B cell (primary cell): ENCODE measurements at regions not wholly inside any gene's neighbourhood (a gene's known extent, or its start where the extent isn't known, plus 50 kb on each side); places are given as distances from the start of the nearest gene placed in this dataset.

Experiments used
- ATAC-seq: fragments of 200-7000 bp; cut with Tn5 transposase; one replicate; pipeline ENCODE4 v1.10.0; 2021; ENCODE audit warnings: low read depth, mild to moderate bottlenecking, moderate number of reproducible peaks, moderate library complexity
- CTCF ChIA-PET: fragments of 350-600 bp; sonication (Branson Sonifier 250); formaldehyde crosslinking; loops from one replicate; lab custom pipeline; 2021; ENCODE audit warnings: antibody characterized with exemption, inconsistent platforms; lab: Charles Lee
- POLR2A ChIA-PET: fragments of 350-600 bp; sonication (Branson Sonifier 250); formaldehyde crosslinking; loops from one replicate; lab custom pipeline; 2021; ENCODE audit warnings: antibody characterized with exemption; lab: Charles Lee
- DNase-seq: peaks from one replicate; pipeline ENCODE4 v3.0.0; 2013
- H2AFZ ChIP-seq: 2 replicates; pipeline ENCODE4 v1.6.1; 2012; ENCODE audit warnings: mild to moderate bottlenecking, low read depth, low read length; ENCODE audit not compliant: insufficient read depth, poor library complexity, severe bottlenecking
- H3K27ac ChIP-seq, 2 donors: 1 replicate in 1 of 2; 2 replicates in 1 of 2; pipeline ENCODE4 v1.5.1; 2012 to 2013; ENCODE audit warnings: low read length in 2 of 2, mild to moderate bottlenecking in 2 of 2, moderate library complexity in 1 of 2
- H3K27me3 ChIP-seq, 4 experiments: fragments of 200-600 bp in 1 of 4; sonication (generic) in 1 of 4; replicated peaks in 1 of 4; 1 replicate in 2 of 4; 2 replicates in 2 of 4; pipeline versions ENCODE4 v1.6.1 to v1.7.0; 2013 to 2016; ENCODE audit warnings: low read length in 3 of 4, mild to moderate bottlenecking in 2 of 4, mixed read lengths in 1 of 4, moderate library complexity in 1 of 4; ENCODE audit not compliant: insufficient read depth in 4 of 4, control insufficient read depth in 3 of 4; ENCODE audit errors: control extremely low read depth in 1 of 4
- H3K36me3 ChIP-seq, 2 experiments: replicated peaks in 1 of 2; 1 replicate in 1 of 2; 2 replicates in 1 of 2; pipeline versions ENCODE4 v1.6.1 to v1.7.1; 2013; ENCODE audit warnings: low read length in 1 of 2; ENCODE audit not compliant: insufficient read depth in 2 of 2, control insufficient read depth in 1 of 2; ENCODE audit errors: control extremely low read depth in 1 of 2, extremely low read depth in 1 of 2
- H3K4me1 ChIP-seq, 2 donors: fragments of 200-600 bp in 1 of 2; sonication (generic) in 1 of 2; 1 replicate in 1 of 2; 2 replicates in 1 of 2; pipeline versions ENCODE4 v1.5.1 to v1.6.1; 2013 to 2017; ENCODE audit warnings: low read length in 2 of 2; ENCODE audit not compliant: control insufficient read depth in 2 of 2, insufficient read depth in 2 of 2
- H3K4me2 ChIP-seq: replicated peaks from 2 replicates; pipeline ENCODE3; 2012; ENCODE audit warnings: mild to moderate bottlenecking, low read depth, low read length; ENCODE audit not compliant: poor library complexity, severe bottlenecking
- H3K4me3 ChIP-seq, 5 experiments: fragments of 200-600 bp in 1 of 5; sonication (generic) in 1 of 5; 1 replicate in 3 of 5; 2 replicates in 2 of 5; pipeline versions ENCODE4 v1.5.1 to v1.7.0; 2011 to 2016; ENCODE audit warnings: low read length in 4 of 5, mild to moderate bottlenecking in 4 of 5, low read depth in 2 of 5, control low read depth in 1 of 5, moderate library complexity in 1 of 5; ENCODE audit not compliant: insufficient read depth in 1 of 5; ENCODE audit errors: control extremely low read depth in 1 of 5, extremely low read depth in 1 of 5
- H3K79me2 ChIP-seq: fragments of 200-600 bp; sonication (generic); one replicate; pipeline ENCODE4 v1.6.0; 2016; ENCODE audit warnings: low read length; ENCODE audit not compliant: control insufficient read depth, insufficient read depth
- H3K9ac ChIP-seq: fragments of 200-600 bp; sonication (generic); 2 replicates; pipeline ENCODE4 v1.6.1; 2017; ENCODE audit warnings: mild to moderate bottlenecking, low read length, moderate library complexity
- H3K9me3 ChIP-seq, 3 donors: one replicate each; pipeline versions ENCODE4 v1.6.1 to v1.7.1; 2013; ENCODE audit warnings: low read length in 2 of 3; ENCODE audit not compliant: control insufficient read depth in 2 of 3, insufficient read depth in 1 of 3; ENCODE audit errors: control extremely low read depth in 1 of 3
- H4K20me1 ChIP-seq: 2 replicates; pipeline ENCODE4 v1.6.0; 2012; ENCODE audit warnings: mild to moderate bottlenecking, low read length; ENCODE audit not compliant: insufficient read depth, control insufficient read depth, poor library complexity, severe bottlenecking
- H3K27ac Mint-ChIP-seq: one replicate; pipeline ENCODE4 v1.8.0; 2021; ENCODE audit warnings: mixed read lengths
- H3K27me3 Mint-ChIP-seq: one replicate; pipeline ENCODE4 v1.8.0; 2021; ENCODE audit warnings: mixed read lengths
- H3K4me1 Mint-ChIP-seq: one replicate; pipeline ENCODE4 v1.8.0; 2021; ENCODE audit warnings: mixed read lengths
- H3K4me3 Mint-ChIP-seq: one replicate; pipeline ENCODE4 v1.8.0; 2021; ENCODE audit warnings: mixed read lengths
- H3K9me3 Mint-ChIP-seq: one replicate; pipeline ENCODE4 v1.8.0; 2022; ENCODE audit warnings: mixed read lengths; ENCODE audit not compliant: insufficient read depth
- CTCF ChIP-seq: fragments of 200-600 bp; IDR thresholded peaks from one replicate; pipeline ENCODE4 v1.8.0; 2022; ENCODE audit warnings: antibody characterized with exemption, mild to moderate bottlenecking
- EZH2 ChIP-seq: IDR thresholded peaks from 2 replicates; pipeline ENCODE4 v1.6.1; 2012; ENCODE audit warnings: borderline replicate concordance, low read depth, mild to moderate bottlenecking, moderate library complexity, low read length; ENCODE audit not compliant: insufficient read depth, poor library complexity, severe bottlenecking
- WGBS: methylation state at CpG from one replicate; pipeline ENCODE4 v1.1.5; 2013; ENCODE audit warnings: missing lambda C conversion rate; ENCODE audit not compliant: insufficient coverage; 5-methylcytosine and 5-hydroxymethylcytosine counted together
- intact Hi-C: fragments of 100-400 bp; cut with micrococcal nuclease; formaldehyde crosslinking; loops from one replicate; pipeline ENCODE4 v1.10.0; 2022

GRCh38 chr6:91082311-91082832, 495.5 kb upstream of the MAP3K7 start:
- TF ChIP-seq EZH2 (no peak), CTCF (no peak)
- ChIA-PET CTCF (no interaction called here), POLR2A (no interaction called here)
- Histone ChIP-seq H2AFZ (no peak overlapping the region), H3K9ac (no peak overlapping the region), H3K36me3 (no peaks in the 10 kb centered on the region), H3K4me1 (no peaks in the 10 kb centered on the region), H3K4me2 (no peak overlapping the region), H3K27ac (no peak overlapping the region), H3K27me3 (no peaks in the 10 kb centered on the region), H4K20me1 (no peaks in the 10 kb centered on the region), H3K4me3 (no peak overlapping the region), H3K79me2 (no peaks in the 10 kb centered on the region), H3K9me3 (no peaks in the 10 kb centered on the region)
- Mint-ChIP-seq H3K4me1 (no peaks in the 10 kb centered on the region), H3K9me3 (no peaks in the 10 kb centered on the region), H3K27ac (no peak overlapping the region), H3K4me3 (no peak overlapping the region), H3K27me3 (no peaks in the 10 kb centered on the region)
- ATAC-seq (no peak), DNase-seq (no peak)
- WGBS: 100% methylated on average over 1 of the region's 3 CpGs
- intact Hi-C loops: no loop called here

- H3K9me3 ChIP-seq: no peaks in the 10 kb centered on the region
- 92% methylated on average over 2 of the region's 6 CpGs for WGBS
- no peaks in the 10 kb centered on the region for H3K4me1 Mint-ChIP-seq
- ATAC-seq: no peak
- no peaks in the 10 kb centered on the region for H3K27me3 Mint-ChIP-seq
- CTCF ChIA-PET: interaction anchor here (1.0 to 1.3 kb wide), 4 partner anchors 11 to 141 kb away, joined by 3 to 6 read pairs (median 4); no protein-coding TSS in a partner anchor
- H3K4me1 ChIP-seq: no peaks in the 10 kb centered on the region
- no peaks in the 10 kb centered on the region for H3K36me3 ChIP-seq
- no peak overlapping the region for H3K4me2 ChIP-seq
- H3K79me2 ChIP-seq: no peaks in the 10 kb centered on the region
- no peak for TF ChIP-seq EZH2
- peak; percentile 67 for TF ChIP-seq CTCF
- H3K27ac Mint-ChIP-seq: no peak overlapping the region
- H3K9me3 Mint-ChIP-seq: no peaks in the 10 kb centered on the region
- no peak overlapping the region for H3K4me3 Mint-ChIP-seq
- DNase-seq: peak; percentile 14
- H2AFZ ChIP-seq: no peak overlapping the region
- H3K27ac ChIP-seq: no peak overlapping the region
- H3K4me3 ChIP-seq: no peak overlapping the region
- no peaks in the 10 kb centered on the region for H4K20me1 ChIP-seq
- POLR2A ChIA-PET: no interaction called here
- H3K27me3 ChIP-seq: no peaks in the 10 kb centered on the region
- intact Hi-C loops: no loop called here
- no peak overlapping the region for H3K9ac ChIP-seq
Observed at GRCh38 chr6:91081452-91082067, 494.7 kb upstream of the MAP3K7 start.
